ENCODE measurements at regions not wholly inside any gene's neighbourhood (a gene's known extent, or its start where the extent isn't known, plus 50 kb on each side); places are given as distances from the start of the nearest gene placed in this dataset.
"Not testable (repeated sequence)": the region's sequence is repeated elsewhere in the genome, so short reads cannot be mapped to it uniquely, and the experiment has no call there.

DNA sequence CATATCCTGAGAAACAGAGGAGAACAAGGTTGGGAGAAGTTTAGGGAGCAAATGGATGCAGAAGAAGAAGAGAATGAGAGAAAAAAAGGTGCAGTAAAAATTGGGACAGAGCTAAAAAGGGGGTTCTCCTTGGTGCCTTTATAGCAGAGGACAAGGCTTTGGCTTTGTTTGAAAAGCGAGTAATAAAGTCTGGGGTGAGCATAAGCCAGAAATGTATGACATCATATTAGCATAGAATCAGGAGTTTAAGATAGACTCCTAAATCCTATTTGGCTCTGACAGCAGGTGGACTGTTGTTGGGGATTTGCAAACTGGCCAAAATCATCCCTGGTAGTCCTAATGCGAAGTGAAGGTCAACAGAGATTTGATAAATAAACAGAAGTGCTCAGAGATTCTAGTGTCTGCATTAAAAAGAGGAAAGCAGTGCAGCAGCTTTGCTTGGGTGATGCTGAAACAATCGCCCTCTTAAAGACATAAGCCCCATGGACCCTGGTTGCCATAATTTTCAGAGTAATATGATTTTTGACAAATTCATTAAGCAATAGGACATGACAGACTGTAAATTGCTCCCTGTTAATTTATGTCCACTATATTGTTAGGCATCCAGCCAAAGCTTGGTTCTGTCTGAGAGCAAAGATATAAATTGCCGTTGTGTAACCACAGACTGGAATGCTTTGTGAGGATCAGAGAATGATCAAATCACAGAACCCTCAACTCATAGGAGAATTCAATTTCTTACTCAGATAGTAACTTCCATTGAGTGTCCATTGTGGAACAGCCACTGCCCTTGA, 385.0 kb upstream of the NFIA start:
- Mint-ChIP-seq H3K4me1 (no peaks in the 10 kb centered on the region), H3K27ac (no peak overlapping the region), H3K27me3 (peaks cover 6% of the 10 kb centered on the region), H3K4me3 (no peak overlapping the region), H3K36me3 (ENCODE audit: low read depth) (no peaks in the 10 kb centered on the region), H3K9me3 (no peaks in the 10 kb centered on the region)
- ATAC-seq (replicated peaks): no peak

DNA sequence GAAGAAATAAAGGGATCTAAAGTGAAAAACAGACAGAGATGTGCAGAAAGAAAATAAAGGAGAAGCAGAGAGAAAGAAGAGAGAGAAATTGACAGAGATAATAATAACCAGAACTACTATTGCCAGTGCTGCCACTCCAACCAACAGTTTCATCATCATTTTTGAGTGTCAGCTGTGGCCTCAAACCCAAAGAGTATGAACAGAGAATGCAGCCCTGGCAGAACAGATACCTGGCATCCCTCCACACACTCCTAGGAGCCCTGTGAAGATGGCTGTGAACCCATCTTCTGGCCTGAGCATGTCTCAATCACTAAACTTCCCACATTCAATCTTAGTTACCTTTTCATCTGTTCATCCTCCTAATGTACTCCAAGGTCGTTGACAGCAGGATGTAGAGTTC, 385.8 kb upstream of the NFIA start:
- H3K4me3 Mint-ChIP-seq: no peak overlapping the region
- no peaks in the 10 kb centered on the region for H3K4me1 Mint-ChIP-seq
- no peak for ATAC-seq (replicated peaks)
- no peaks in the 10 kb centered on the region for H3K36me3 Mint-ChIP-seq (ENCODE audit: low read depth)
- no peaks in the 10 kb centered on the region for H3K9me3 Mint-ChIP-seq
- H3K27me3 Mint-ChIP-seq: no peaks in the 10 kb centered on the region
- H3K27ac Mint-ChIP-seq: no peak overlapping the region

GRCh38 chr1:60695716-60696171, 386.6 kb upstream of the NFIA start:
- Mint-ChIP-seq H3K36me3 (ENCODE audit: low read depth) (no peaks in the 10 kb centered on the region), H3K9me3 (no peaks in the 10 kb centered on the region), H3K27me3 (no peaks in the 10 kb centered on the region), H3K27ac (no peak overlapping the region), H3K4me3 (no peak overlapping the region), H3K4me1 (no peaks in the 10 kb centered on the region)
- no peak for ATAC-seq (replicated peaks)

- Mint-ChIP-seq H3K27ac (no peak overlapping the region), H3K9me3 (no peaks in the 10 kb centered on the region), H3K27me3 (no peaks in the 10 kb centered on the region), H3K4me1 (no peaks in the 10 kb centered on the region), H3K36me3 (ENCODE audit: low read depth) (no peaks in the 10 kb centered on the region), H3K4me3 (no peak overlapping the region)
- no peak for ATAC-seq (replicated peaks)
Observed at GRCh38 chr1:60694980-60695379, 387.4 kb upstream of the NFIA start.

- no peaks in the 10 kb centered on the region for H3K4me1 Mint-ChIP-seq
- no peaks in the 10 kb centered on the region for H3K36me3 Mint-ChIP-seq (ENCODE audit: low read depth)
- H3K9me3 Mint-ChIP-seq: peaks cover 8% of the 10 kb centered on the region
- no peak overlapping the region for H3K27ac Mint-ChIP-seq
- H3K27me3 Mint-ChIP-seq: peaks cover 11% of the 10 kb centered on the region
- no peak overlapping the region for H3K4me3 Mint-ChIP-seq
- ATAC-seq (replicated peaks): no peak
Observed at GRCh38 chr1:60692031-60692430, 390.3 kb upstream of the NFIA start.

DNA sequence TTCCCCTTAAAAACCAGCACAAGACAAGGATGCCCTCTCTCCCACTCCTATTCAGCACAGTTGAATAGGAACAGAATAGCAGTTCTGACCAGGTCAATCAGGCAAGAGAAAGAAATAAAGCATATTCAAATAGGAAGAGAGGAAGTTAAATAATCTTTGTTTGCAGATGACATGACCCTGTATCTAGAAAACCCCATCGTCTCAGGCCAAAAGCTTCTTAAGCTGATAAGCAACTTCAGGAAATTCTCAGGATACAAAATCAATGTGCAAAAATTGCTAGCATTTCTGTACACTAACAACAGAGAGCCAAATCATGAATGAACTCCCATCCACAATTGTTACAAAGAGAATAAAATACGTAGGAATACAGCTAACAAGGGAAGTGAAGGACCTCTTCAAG, 394.1 kb upstream of the NFIA start:
- ATAC-seq (replicated peaks); H3K27ac Mint-ChIP-seq; H3K4me3 Mint-ChIP-seq; H3K36me3 Mint-ChIP-seq (ENCODE audit: low read depth); H3K4me1 Mint-ChIP-seq: not testable (repeated sequence)
- Mint-ChIP-seq H3K9me3 (peaks cover 20% of the 10 kb centered on the region), H3K27me3 (peaks cover 15% of the 10 kb centered on the region)

GRCh38 chr1:60681095-60681860, 401.1 kb upstream of the NFIA start:
- Mint-ChIP-seq H3K9me3 (peaks cover 7% of the 10 kb centered on the region), H3K27ac (no peak overlapping the region), H3K4me1 (no peaks in the 10 kb centered on the region), H3K27me3 (no peaks in the 10 kb centered on the region), H3K36me3 (ENCODE audit: low read depth) (no peaks in the 10 kb centered on the region), H3K4me3 (no peak overlapping the region)
- ATAC-seq (replicated peaks): no peak

DNA sequence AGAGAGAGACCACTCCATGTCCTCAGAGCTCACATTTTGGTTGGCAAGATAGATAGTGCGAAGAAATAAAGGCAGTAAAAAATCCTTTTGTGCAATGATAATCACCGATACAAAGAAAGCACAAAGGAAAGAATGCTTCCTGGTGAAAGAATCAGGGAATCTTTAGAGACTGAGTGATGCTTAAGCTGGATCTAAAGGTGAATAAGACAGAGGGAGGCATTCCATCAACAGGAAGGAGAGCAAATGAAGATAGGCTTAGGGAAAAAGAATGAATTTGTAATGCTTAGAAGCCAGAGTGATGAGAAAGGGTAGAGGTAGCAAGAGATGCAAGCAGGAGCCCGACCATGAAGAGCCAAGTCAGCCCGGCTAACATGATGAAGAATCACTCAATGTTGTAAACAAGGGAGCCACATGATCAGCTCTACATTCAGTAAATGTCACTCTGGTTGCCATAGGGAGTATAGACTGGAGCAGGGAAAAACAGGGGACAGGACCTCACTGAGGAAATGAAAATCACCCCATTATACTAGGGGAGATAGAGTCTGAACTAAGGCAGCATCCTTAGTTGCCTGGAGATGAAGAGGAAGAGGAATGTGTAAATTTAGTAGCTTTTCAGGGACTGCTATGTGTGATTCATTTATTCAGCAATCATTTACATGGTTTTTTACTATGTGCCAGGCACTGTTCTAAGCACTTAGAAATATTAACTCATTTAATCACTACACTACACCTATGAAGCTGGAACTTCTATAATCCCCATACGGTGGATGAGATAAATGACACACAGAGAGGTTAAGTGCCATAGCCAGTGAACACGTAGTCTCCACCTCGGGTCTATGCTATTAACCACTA, 402.6 kb upstream of the NFIA start:
- H3K27ac Mint-ChIP-seq: no peak overlapping the region
- no peak overlapping the region for H3K4me3 Mint-ChIP-seq
- no peaks in the 10 kb centered on the region for H3K36me3 Mint-ChIP-seq (ENCODE audit: low read depth)
- ATAC-seq (replicated peaks): no peak
- no peaks in the 10 kb centered on the region for H3K27me3 Mint-ChIP-seq
- peaks cover 5% of the 10 kb centered on the region for H3K9me3 Mint-ChIP-seq
- H3K4me1 Mint-ChIP-seq: no peaks in the 10 kb centered on the region

DNA sequence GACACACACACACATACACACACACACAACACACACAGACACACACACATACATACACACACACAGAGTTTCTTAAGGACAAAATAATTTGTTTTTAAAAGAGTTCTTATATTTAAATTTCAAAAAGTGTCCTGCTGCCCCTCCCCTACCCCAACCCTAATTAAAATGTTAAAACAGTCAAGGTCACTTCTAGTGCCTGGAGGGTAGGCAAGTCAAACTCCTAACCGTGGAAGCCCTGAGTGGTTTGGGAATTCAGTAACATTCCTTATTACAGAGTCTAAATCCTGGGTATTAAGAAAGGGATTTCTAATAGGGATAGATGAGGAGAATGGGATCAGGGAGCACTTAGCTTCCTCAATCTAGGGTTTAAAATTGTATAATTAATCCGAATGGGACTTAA, 403.6 kb upstream of the NFIA start:
- Mint-ChIP-seq H3K27ac (no peak overlapping the region), H3K4me3 (no peak overlapping the region), H3K27me3 (no peaks in the 10 kb centered on the region), H3K4me1 (no peaks in the 10 kb centered on the region), H3K36me3 (ENCODE audit: low read depth) (no peaks in the 10 kb centered on the region), H3K9me3 (no peaks in the 10 kb centered on the region)
- no peak for ATAC-seq (replicated peaks)

GRCh38 chr1:60678391-60678790, 404.0 kb upstream of the NFIA start:
- H3K36me3 Mint-ChIP-seq (ENCODE audit: low read depth): no peaks in the 10 kb centered on the region
- no peaks in the 10 kb centered on the region for H3K9me3 Mint-ChIP-seq
- no peaks in the 10 kb centered on the region for H3K4me1 Mint-ChIP-seq
- no peak for ATAC-seq (replicated peaks)
- no peak overlapping the region for H3K27ac Mint-ChIP-seq
- no peak overlapping the region for H3K4me3 Mint-ChIP-seq
- no peaks in the 10 kb centered on the region for H3K27me3 Mint-ChIP-seq

DNA sequence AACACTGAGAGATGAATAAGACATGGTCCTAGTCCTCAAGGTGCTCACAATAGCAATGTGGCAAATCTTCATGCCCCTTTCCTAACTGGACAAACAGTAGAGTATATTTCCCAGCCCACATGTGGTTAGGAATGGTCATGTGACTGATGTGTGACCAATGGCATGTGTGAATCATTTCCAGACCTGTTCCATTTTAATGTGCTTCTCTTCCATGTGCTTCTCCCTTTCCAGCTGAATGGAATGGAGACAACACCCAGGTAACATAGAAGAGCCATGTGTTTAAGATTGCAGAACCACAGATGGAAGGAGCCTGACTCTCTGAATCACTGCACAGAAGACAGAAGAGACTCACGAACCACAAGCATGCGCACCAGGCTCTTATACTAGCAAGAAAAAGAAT, 409.9 kb upstream of the NFIA start:
- Mint-ChIP-seq H3K4me1 (no peaks in the 10 kb centered on the region), H3K9me3 (no peaks in the 10 kb centered on the region), H3K4me3 (no peak overlapping the region), H3K36me3 (ENCODE audit: low read depth) (no peaks in the 10 kb centered on the region), H3K27me3 (no peaks in the 10 kb centered on the region), H3K27ac (no peak overlapping the region)
- no peak for ATAC-seq (replicated peaks)

- H3K36me3 Mint-ChIP-seq (ENCODE audit: low read depth): no peaks in the 10 kb centered on the region
- no peak for ATAC-seq (replicated peaks)
- no peak overlapping the region for H3K27ac Mint-ChIP-seq
- H3K4me3 Mint-ChIP-seq: no peak overlapping the region
- no peaks in the 10 kb centered on the region for H3K27me3 Mint-ChIP-seq
- no peaks in the 10 kb centered on the region for H3K9me3 Mint-ChIP-seq
- H3K4me1 Mint-ChIP-seq: no peaks in the 10 kb centered on the region
Observed at GRCh38 chr1:60670302-60670701, 412.1 kb upstream of the NFIA start.

DNA sequence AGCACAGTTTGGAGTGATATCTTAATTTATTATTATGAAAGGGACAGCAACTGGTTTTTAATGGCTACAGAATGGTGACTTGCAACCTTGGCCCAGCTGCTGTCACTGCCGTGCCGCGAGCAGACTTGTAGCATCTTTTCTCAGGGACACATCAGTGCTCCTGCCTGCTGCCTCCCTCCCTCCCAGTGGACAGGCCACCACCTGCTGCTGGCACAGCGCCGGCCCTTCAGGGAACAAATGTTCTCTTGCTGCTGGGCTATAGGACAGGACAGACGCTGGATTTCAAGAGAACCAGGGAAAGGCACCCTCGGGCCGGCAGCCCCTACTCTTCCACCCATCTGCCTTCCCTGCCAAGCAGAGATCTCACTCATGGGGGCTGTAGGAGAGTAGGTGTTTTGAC, 413.8 kb upstream of the NFIA start:
- no peak overlapping the region for H3K27ac Mint-ChIP-seq

GRCh38 chr1:60665311-60665710, 417.1 kb upstream of the NFIA start:
- no peaks in the 10 kb centered on the region for H3K36me3 Mint-ChIP-seq (ENCODE audit: low read depth)
- no peaks in the 10 kb centered on the region for H3K9me3 Mint-ChIP-seq
- H3K4me3 Mint-ChIP-seq: no peak overlapping the region

More for the DNA sequence above, 413.8 kb upstream of the NFIA start:
- Mint-ChIP-seq H3K36me3 (ENCODE audit: low read depth) (no peaks in the 10 kb centered on the region), H3K4me1 (no peaks in the 10 kb centered on the region), H3K9me3 (no peaks in the 10 kb centered on the region), H3K27me3 (no peaks in the 10 kb centered on the region), H3K4me3 (no peak overlapping the region)
- ATAC-seq (replicated peaks): no peak

More at GRCh38 chr1:60665311-60665710, 417.1 kb upstream of the NFIA start:
- Mint-ChIP-seq H3K27me3 (no peaks in the 10 kb centered on the region), H3K27ac (no peak overlapping the region), H3K4me1 (no peaks in the 10 kb centered on the region)
- no peak for ATAC-seq (replicated peaks)
